ENCODE measurements at regions not wholly inside any gene's neighbourhood (a gene's known extent, or its start where the extent isn't known, plus 50 kb on each side); places are given as distances from the start of the nearest gene placed in this dataset.

GRCh38 chr14:40727107-40727506 lies 879.6 kb upstream of the LRFN5 start:
- CTCF ChIA-PET: no interaction called here
- Histone ChIP-seq H3K4me1 (ENCODE audit: control insufficient read depth in 1 of 2, insufficient read depth in 2 of 2, low read depth in 1 of 2, low read length in 1 of 2) (no peaks in the 10 kb centered on the region), H3K9me3 (no peaks in the 10 kb centered on the region), H3K9me2 (no peaks in the 10 kb centered on the region), H3K79me2 (ENCODE audit: insufficient read depth) (no peaks in the 10 kb centered on the region), H4K20me1 (ENCODE audit: insufficient read depth) (no peaks in the 10 kb centered on the region), H3K36me3 (replicated peaks in 1 of 2; ENCODE audit: control insufficient read depth in 1 of 2, insufficient read depth in 2 of 2, low read length in 1 of 2) (no peaks in the 10 kb centered on the region), H3F3A (replicated peaks; ENCODE audit: insufficient read depth) (no peaks in the 10 kb centered on the region), H3K4me2 (no peak overlapping the region), H3K27me3 (ENCODE audit: insufficient read depth) (no peaks in the 10 kb centered on the region), H2AFZ (ENCODE audit: low read depth) (no peak overlapping the region), H3K27ac (ENCODE audit: low read depth in 2 of 2, low read length in 1 of 2) (no peak overlapping the region), H3K9ac (no peak overlapping the region), H3K4me3 (ENCODE audit: low read depth in 2 of 2, low read length in 1 of 2) (no peak overlapping the region)
- TF ChIP-seq GATA2 (CRISPR knock-in tag; IDR thresholded peaks at IDR 0.05) (no peak), USF1 (IDR thresholded peaks at IDR 0.05; ENCODE audit: borderline replicate concordance, low read depth) (no peak), SMC3 (IDR thresholded peaks at IDR 0.05; ENCODE audit: low read depth, low read length) (no peak), RAD21 (IDR thresholded peaks at IDR 0.05; ENCODE audit: low read length) (no peak), MXI1 (IDR thresholded peaks at IDR 0.05; ENCODE audit: low read depth, low read length) (no peak), JUND (IDR thresholded peaks at IDR 0.05) (no peak), REST (IDR thresholded peaks at IDR 0.05; ENCODE audit: low read depth, low read length) (no peak), GABPA (IDR thresholded peaks at IDR 0.05; ENCODE audit: low read depth) (no peak), ELF1 (IDR thresholded peaks at IDR 0.05) (no peak), YY1 (IDR thresholded peaks at IDR 0.05; ENCODE audit: low read depth) (no peak), FOXM1 (IDR thresholded peaks at IDR 0.05; ENCODE audit: low read depth) (no peak), NRF1 (IDR thresholded peaks at IDR 0.05; ENCODE audit: low read depth, low read length) (no peak), EZH2phosphoT487 (IDR thresholded peaks at IDR 0.05; ENCODE audit: borderline replicate concordance, low read depth) (no peak), PBX3 (IDR thresholded peaks at IDR 0.05) (no peak), SIN3A (IDR thresholded peaks at IDR 0.05; ENCODE audit: borderline replicate concordance, low read depth, low read length) (no peak), RCOR1 (IDR thresholded peaks at IDR 0.05; ENCODE audit: low read length) (no peak)
- TF ChIP-seq, protein P1, sequence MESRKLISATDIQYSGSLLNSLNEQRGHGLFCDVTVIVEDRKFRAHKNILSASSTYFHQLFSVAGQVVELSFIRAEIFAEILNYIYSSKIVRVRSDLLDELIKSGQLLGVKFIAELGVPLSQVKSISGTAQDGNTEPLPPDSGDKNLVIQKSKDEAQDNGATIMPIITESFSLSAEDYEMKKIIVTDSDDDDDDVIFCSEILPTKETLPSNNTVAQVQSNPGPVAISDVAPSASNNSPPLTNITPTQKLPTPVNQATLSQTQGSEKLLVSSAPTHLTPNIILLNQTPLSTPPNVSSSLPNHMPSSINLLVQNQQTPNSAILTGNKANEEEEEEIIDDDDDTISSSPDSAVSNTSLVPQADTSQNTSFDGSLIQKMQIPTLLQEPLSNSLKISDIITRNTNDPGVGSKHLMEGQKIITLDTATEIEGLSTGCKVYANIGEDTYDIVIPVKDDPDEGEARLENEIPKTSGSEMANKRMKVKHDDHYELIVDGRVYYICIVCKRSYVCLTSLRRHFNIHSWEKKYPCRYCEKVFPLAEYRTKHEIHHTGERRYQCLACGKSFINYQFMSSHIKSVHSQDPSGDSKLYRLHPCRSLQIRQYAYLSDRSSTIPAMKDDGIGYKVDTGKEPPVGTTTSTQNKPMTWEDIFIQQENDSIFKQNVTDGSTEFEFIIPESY (IDR thresholded peaks at IDR 0.05; ENCODE audit: borderline replicate concordance, low read depth): no peak
- TF ChIP-seq, protein P2, sequence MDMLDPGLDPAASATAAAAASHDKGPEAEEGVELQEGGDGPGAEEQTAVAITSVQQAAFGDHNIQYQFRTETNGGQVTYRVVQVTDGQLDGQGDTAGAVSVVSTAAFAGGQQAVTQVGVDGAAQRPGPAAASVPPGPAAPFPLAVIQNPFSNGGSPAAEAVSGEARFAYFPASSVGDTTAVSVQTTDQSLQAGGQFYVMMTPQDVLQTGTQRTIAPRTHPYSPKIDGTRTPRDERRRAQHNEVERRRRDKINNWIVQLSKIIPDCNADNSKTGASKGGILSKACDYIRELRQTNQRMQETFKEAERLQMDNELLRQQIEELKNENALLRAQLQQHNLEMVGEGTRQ (IDR thresholded peaks at IDR 0.05; ENCODE audit: borderline replicate concordance, low read depth, low read length): no peak
- TF ChIP-seq, protein P3, sequence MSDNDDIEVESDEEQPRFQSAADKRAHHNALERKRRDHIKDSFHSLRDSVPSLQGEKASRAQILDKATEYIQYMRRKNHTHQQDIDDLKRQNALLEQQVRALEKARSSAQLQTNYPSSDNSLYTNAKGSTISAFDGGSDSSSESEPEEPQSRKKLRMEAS (IDR thresholded peaks at IDR 0.05; ENCODE audit: low read depth): no peak
- TF ChIP-seq, protein P4, sequence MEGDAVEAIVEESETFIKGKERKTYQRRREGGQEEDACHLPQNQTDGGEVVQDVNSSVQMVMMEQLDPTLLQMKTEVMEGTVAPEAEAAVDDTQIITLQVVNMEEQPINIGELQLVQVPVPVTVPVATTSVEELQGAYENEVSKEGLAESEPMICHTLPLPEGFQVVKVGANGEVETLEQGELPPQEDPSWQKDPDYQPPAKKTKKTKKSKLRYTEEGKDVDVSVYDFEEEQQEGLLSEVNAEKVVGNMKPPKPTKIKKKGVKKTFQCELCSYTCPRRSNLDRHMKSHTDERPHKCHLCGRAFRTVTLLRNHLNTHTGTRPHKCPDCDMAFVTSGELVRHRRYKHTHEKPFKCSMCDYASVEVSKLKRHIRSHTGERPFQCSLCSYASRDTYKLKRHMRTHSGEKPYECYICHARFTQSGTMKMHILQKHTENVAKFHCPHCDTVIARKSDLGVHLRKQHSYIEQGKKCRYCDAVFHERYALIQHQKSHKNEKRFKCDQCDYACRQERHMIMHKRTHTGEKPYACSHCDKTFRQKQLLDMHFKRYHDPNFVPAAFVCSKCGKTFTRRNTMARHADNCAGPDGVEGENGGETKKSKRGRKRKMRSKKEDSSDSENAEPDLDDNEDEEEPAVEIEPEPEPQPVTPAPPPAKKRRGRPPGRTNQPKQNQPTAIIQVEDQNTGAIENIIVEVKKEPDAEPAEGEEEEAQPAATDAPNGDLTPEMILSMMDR (IDR thresholded peaks at IDR 0.05): no peak
- no peak for DNase-seq
- WGBS (ENCODE audit: low lambda C conversion rate): 0% methylated on average over 2 of the region's 2 CpGs
- POLR2A ChIA-PET: no interaction called here
